IMR-90 (cell line): ENCODE measurements at regions not wholly inside any gene's neighbourhood (a gene's known extent, or its start where the extent isn't known, plus 50 kb on each side); places are given as distances from the start of the nearest gene placed in this dataset.

Experiments
- ATAC-seq: fragments of 200-7000 bp; cut with Tn5 transposase; 2 replicates; pipeline ENCODE4 v1.9.1; 2020; ENCODE audit warnings: low read depth, mild to moderate bottlenecking, moderate library complexity
- BruUV-seq: library from RNA; stranded (reverse); fragments of 400-500 nt; replicated peaks from 2 replicates; lab custom pipeline; 2021; lab: Mats Ljungman, UMichigan
- CTCF ChIA-PET: fragments of 300-600 bp; formaldehyde crosslinking; extraction: SDS; loops from one replicate; lab custom pipeline; 2021; ENCODE audit warnings: antibody characterized with exemption; lab: Yijun Ruan, JAX
- POLR2A ChIA-PET: fragments of 300-600 bp; sonication (Branson Sonifier 250); formaldehyde crosslinking; loops from one replicate; lab custom pipeline; 2022; ENCODE audit warnings: antibody characterized with exemption; ENCODE audit not compliant: unreplicated experiment; lab: Charles Lee
- DNase-seq: peaks from one replicate; pipeline ENCODE4 v3.0.0; 2013
- H2AFZ ChIP-seq: replicated peaks from 2 replicates; pipeline ENCODE3; 2013; ENCODE audit warnings: low read length, mild to moderate bottlenecking; ENCODE audit not compliant: poor library complexity
- H2AK5ac ChIP-seq: 2 replicates; pipeline ENCODE4 v1.6.1; 2013; ENCODE audit warnings: low read depth, low read length, inconsistent platforms
- H2AK9ac ChIP-seq: replicated peaks from 2 replicates; pipeline ENCODE3; 2013; ENCODE audit warnings: mild to moderate bottlenecking, low read depth, low read length, moderate library complexity; ENCODE audit not compliant: poor library complexity
- H2BK120ac ChIP-seq: 2 replicates; pipeline ENCODE4 v1.6.1; 2013; ENCODE audit warnings: low read depth, low read length, inconsistent platforms
- H2BK15ac ChIP-seq: 3 replicates; pipeline ENCODE4 v1.6.1; 2013; ENCODE audit warnings: low read depth, low read length, inconsistent platforms
- H2BK20ac ChIP-seq: 2 replicates; pipeline ENCODE4 v1.6.1; 2013; ENCODE audit warnings: low read depth, mild to moderate bottlenecking, inconsistent platforms, low read length, moderate library complexity
- H2BK5ac ChIP-seq: 2 replicates; pipeline ENCODE4 v1.6.1; 2013; ENCODE audit warnings: mild to moderate bottlenecking, low read depth, low read length, inconsistent platforms; ENCODE audit not compliant: poor library complexity, severe bottlenecking
- H3K14ac ChIP-seq: replicated peaks from 2 replicates; pipeline ENCODE4 v1.6.1; 2013; ENCODE audit warnings: low read depth, low read length, inconsistent platforms
- H3K18ac ChIP-seq: 2 replicates; pipeline ENCODE4 v1.6.1; 2013; ENCODE audit warnings: low read depth, low read length, control low read depth
- H3K23ac ChIP-seq: 2 replicates; pipeline ENCODE4 v1.6.1; 2013; ENCODE audit warnings: low read depth, low read length, inconsistent platforms
- H3K27ac ChIP-seq: 2 replicates; pipeline ENCODE4 v1.5.1; 2013; ENCODE audit warnings: mild to moderate bottlenecking, control low read depth, low read length; ENCODE audit not compliant: insufficient read depth
- H3K27me3 ChIP-seq: 2 replicates; pipeline ENCODE4 v1.6.1; 2013; ENCODE audit warnings: low read length; ENCODE audit not compliant: control insufficient read depth, insufficient read depth
- H3K36me3 ChIP-seq: 2 replicates; pipeline ENCODE4 v1.6.1; 2013; ENCODE audit warnings: low read length, mixed read lengths; ENCODE audit not compliant: control insufficient read depth, insufficient read depth
- H3K4ac ChIP-seq: 2 replicates; pipeline ENCODE4 v1.6.1; 2013; ENCODE audit warnings: low read depth, low read length, inconsistent platforms
- H3K4me1 ChIP-seq: 2 replicates; pipeline ENCODE4 v1.6.1; 2013; ENCODE audit warnings: low read length, mixed read lengths; ENCODE audit not compliant: control insufficient read depth, insufficient read depth
- H3K4me2 ChIP-seq: 2 replicates; pipeline ENCODE4 v1.6.1; 2013; ENCODE audit warnings: low read depth, mild to moderate bottlenecking, control low read depth, low read length, moderate library complexity
- H3K4me3 ChIP-seq: 2 replicates; pipeline ENCODE4 v1.5.1; 2013; ENCODE audit warnings: low read depth, mild to moderate bottlenecking, control low read depth, low read length, moderate library complexity; ENCODE audit not compliant: insufficient read depth
- H3K56ac ChIP-seq: 2 replicates; pipeline ENCODE4 v1.6.1; 2013; ENCODE audit warnings: low read length, inconsistent platforms; ENCODE audit not compliant: insufficient read depth; ENCODE audit errors: extremely low read depth
- H3K79me1 ChIP-seq, 2 experiments: 2 replicates each; pipeline ENCODE4 v1.6.1; 2013; ENCODE audit warnings: low read length in 2 of 2, inconsistent platforms in 1 of 2, low read depth in 1 of 2
- H3K9ac ChIP-seq: 2 replicates; pipeline ENCODE4 v1.6.1; 2013; ENCODE audit warnings: low read depth, low read length, control low read depth
- H3K9me1 ChIP-seq: 2 replicates; pipeline ENCODE4 v1.6.1; 2013; ENCODE audit warnings: low read length, inconsistent platforms; ENCODE audit not compliant: insufficient read depth
- H3K9me3 ChIP-seq: 2 replicates; pipeline ENCODE4 v1.6.1; 2013; ENCODE audit warnings: low read length; ENCODE audit not compliant: control insufficient read depth, insufficient read depth
- H4K20me1 ChIP-seq: 2 replicates; pipeline ENCODE4 v1.6.1; 2013; ENCODE audit warnings: low read length, inconsistent platforms; ENCODE audit not compliant: insufficient read depth
- H4K5ac ChIP-seq: 2 replicates; pipeline ENCODE4 v1.6.1; 2013; ENCODE audit warnings: mild to moderate bottlenecking, low read depth, low read length, control low read depth
- H4K8ac ChIP-seq, 2 experiments: 2 replicates each; pipeline ENCODE4 v1.6.1; 2013; ENCODE audit warnings: low read depth in 2 of 2, low read length in 2 of 2, control low read depth in 1 of 2, inconsistent platforms in 1 of 2
- H4K91ac ChIP-seq: 2 replicates; pipeline ENCODE4 v1.6.1; 2013; ENCODE audit warnings: low read depth, low read length, inconsistent platforms; ENCODE audit not compliant: insufficient read depth
- BHLHE40 ChIP-seq: fragments of 150-350 bp; IDR thresholded peaks from 2 replicates; pipeline ENCODE4 v1.6.1; 2016; ENCODE audit warnings: mild to moderate bottlenecking, low read depth, low read length
- CEBPB ChIP-seq: IDR thresholded peaks from 2 replicates; pipeline ENCODE4 v1.6.1; 2012; ENCODE audit warnings: low read depth, low read length, improper control_type of control experiment
- CHD1 ChIP-seq: IDR thresholded peaks from 2 replicates; pipeline ENCODE4 v1.6.1; 2012; ENCODE audit warnings: low read depth, low read length, improper control_type of control experiment
- FOS ChIP-seq: fragments of 150-350 bp; IDR thresholded peaks from 2 replicates; pipeline ENCODE4 v1.6.1; 2016; ENCODE audit warnings: low read depth, low read length
- MAFK ChIP-seq: IDR thresholded peaks from 2 replicates; pipeline ENCODE4 v1.6.1; 2012; ENCODE audit warnings: low read depth, low read length, improper control_type of control experiment
- MAZ ChIP-seq: IDR thresholded peaks from 2 replicates; pipeline ENCODE4 v1.6.1; 2012; ENCODE audit warnings: low read depth, mild to moderate bottlenecking, low read length, improper control_type of control experiment, moderate library complexity, borderline replicate concordance
- MXI1 ChIP-seq: IDR thresholded peaks from 2 replicates; pipeline ENCODE4 v1.6.1; 2012; ENCODE audit warnings: low read depth, mild to moderate bottlenecking, low read length, moderate library complexity, borderline replicate concordance
- NFE2L2 ChIP-seq: fragments of 150-350 bp; IDR thresholded peaks from 2 replicates; pipeline ENCODE4 v1.6.1; 2016; ENCODE audit warnings: low read depth, mild to moderate bottlenecking, low read length
- POLR2A ChIP-seq: IDR thresholded peaks from 2 replicates; pipeline ENCODE4 v1.6.1; 2012; ENCODE audit warnings: mild to moderate bottlenecking, low read depth, low read length
- RAD21 ChIP-seq: IDR thresholded peaks from 2 replicates; pipeline ENCODE4 v1.6.1; 2012; ENCODE audit warnings: low read length, improper control_type of control experiment
- RCOR1 ChIP-seq: IDR thresholded peaks from 2 replicates; pipeline ENCODE4 v1.6.1; 2012; ENCODE audit warnings: mild to moderate bottlenecking, low read length, improper control_type of control experiment; ENCODE audit not compliant: insufficient replicate concordance
- RFX5 ChIP-seq: IDR thresholded peaks from 2 replicates; pipeline ENCODE4 v1.8.0; 2012; ENCODE audit warnings: low read depth, mild to moderate bottlenecking, low read length, moderate library complexity
- SMC3 ChIP-seq: fragments of 150-350 bp; IDR thresholded peaks from 2 replicates; pipeline ENCODE4 v1.6.1; 2016; ENCODE audit warnings: low read depth, mild to moderate bottlenecking, antibody characterized with exemption, low read length, moderate library complexity
- WGBS, 2 experiments: methylation state at CpG; one replicate each; pipeline versions ENCODE4 v1.1.5 to v1.1.7; 2013; ENCODE audit warnings: missing lambda C conversion rate in 2 of 2; ENCODE audit not compliant: insufficient read length in 1 of 2; ENCODE audit errors: extremely low coverage in 2 of 2; 5-methylcytosine and 5-hydroxymethylcytosine counted together
- dilution Hi-C: fragments of 300-500 bp; cut with HindIII; formaldehyde crosslinking; loops from one replicate; pipeline ENCODE4 v1.14.3; 2018; ENCODE audit warnings: low sequenced_read_pairs; ENCODE audit not compliant: unreplicated experiment
- in situ Hi-C: fragments of 300-500 bp; cut with MboI; formaldehyde crosslinking; loops from 3 replicates; pipeline ENCODE4 v1.14.3; 2019; ENCODE audit warnings: low sequenced_read_pairs, inconsistent platforms, mixed read lengths
- intact Hi-C: fragments of 100-400 bp; cut with micrococcal nuclease; formaldehyde crosslinking; loops from 2 replicates; pipeline ENCODE4 v1.10.0; 2022
- TF ChIP-seq, protein P1 (sequence below): fragments of 150-350 bp; IDR thresholded peaks from 2 replicates; pipeline ENCODE4 v1.6.1; 2016; ENCODE audit warnings: low read depth, mild to moderate bottlenecking, low read length, moderate library complexity, borderline replicate concordance
- TF ChIP-seq, protein P2 (sequence below): conservative IDR thresholded peaks from 2 replicates; pipeline ENCODE4 v1.5.1; 2012; ENCODE audit warnings: mild to moderate bottlenecking, low read depth, low read length, improper control_type of control experiment
- TF ChIP-seq, protein P3 (sequence below): fragments of 150-350 bp; IDR thresholded peaks from 2 replicates; pipeline ENCODE4 v1.6.1; 2017; ENCODE audit warnings: mild to moderate bottlenecking, antibody characterized with exemption, low read length, low read depth

DNA sequence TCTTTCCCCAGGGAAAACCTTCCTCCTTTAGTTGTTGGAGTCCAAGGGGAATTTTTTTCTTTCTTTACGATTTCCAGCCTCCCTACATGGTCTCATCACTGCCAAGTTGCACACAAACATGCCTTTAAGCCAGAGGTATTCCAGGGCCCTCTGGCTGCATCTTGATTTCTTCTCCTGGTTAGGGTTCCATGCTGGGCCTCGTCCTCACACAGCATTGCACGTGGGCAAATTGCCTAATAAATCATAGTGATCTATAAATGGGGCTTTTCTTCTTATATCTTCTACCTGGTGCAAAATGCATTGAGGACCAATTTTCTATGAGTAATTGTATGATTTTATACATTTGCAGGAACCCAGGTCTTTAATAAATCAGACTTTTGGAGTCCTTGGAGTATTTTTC is 284.2 kb downstream of the C7orf25 start:
- ChIA-PET CTCF (no interaction called here), POLR2A (no interaction called here)
- DNase-seq (no peak), ATAC-seq (no peak)
- intact Hi-C loops: no loop called here
- no peak overlapping the region for H3K23ac ChIP-seq
- H2BK20ac ChIP-seq: no peak overlapping the region
- H4K8ac ChIP-seq: no peak overlapping the region
- H2BK15ac ChIP-seq: no peak overlapping the region
- H3K4ac ChIP-seq: no peak overlapping the region
- in situ Hi-C loops: no loop called here
- no peaks in the 10 kb centered on the region for H3K9me1 ChIP-seq
- no peak overlapping the region for H3K4me2 ChIP-seq
- H2AFZ ChIP-seq: no peak overlapping the region
- no peak overlapping the region for H2AK5ac ChIP-seq
- H4K91ac ChIP-seq: no peak overlapping the region
- no CpG with 5 or more reads among the region's 3 CpGs for WGBS, 2 experiments
- H2BK120ac ChIP-seq: no peak overlapping the region
- H3K79me1 ChIP-seq: no peaks in the 10 kb centered on the region
- TF ChIP-seq BHLHE40 (no peak), CHD1 (no peak), MAZ (no peak), FOS (no peak), MXI1 (no peak), NFE2L2 (no peak), RAD21 (no peak), RCOR1 (no peak), RFX5 (no peak), CEBPB (no peak), MAFK (no peak), SMC3 (no peak), POLR2A (no peak)
- TF ChIP-seq, protein P1, sequence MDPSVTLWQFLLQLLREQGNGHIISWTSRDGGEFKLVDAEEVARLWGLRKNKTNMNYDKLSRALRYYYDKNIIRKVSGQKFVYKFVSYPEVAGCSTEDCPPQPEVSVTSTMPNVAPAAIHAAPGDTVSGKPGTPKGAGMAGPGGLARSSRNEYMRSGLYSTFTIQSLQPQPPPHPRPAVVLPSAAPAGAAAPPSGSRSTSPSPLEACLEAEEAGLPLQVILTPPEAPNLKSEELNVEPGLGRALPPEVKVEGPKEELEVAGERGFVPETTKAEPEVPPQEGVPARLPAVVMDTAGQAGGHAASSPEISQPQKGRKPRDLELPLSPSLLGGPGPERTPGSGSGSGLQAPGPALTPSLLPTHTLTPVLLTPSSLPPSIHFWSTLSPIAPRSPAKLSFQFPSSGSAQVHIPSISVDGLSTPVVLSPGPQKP: no peak
- TF ChIP-seq, protein P2, sequence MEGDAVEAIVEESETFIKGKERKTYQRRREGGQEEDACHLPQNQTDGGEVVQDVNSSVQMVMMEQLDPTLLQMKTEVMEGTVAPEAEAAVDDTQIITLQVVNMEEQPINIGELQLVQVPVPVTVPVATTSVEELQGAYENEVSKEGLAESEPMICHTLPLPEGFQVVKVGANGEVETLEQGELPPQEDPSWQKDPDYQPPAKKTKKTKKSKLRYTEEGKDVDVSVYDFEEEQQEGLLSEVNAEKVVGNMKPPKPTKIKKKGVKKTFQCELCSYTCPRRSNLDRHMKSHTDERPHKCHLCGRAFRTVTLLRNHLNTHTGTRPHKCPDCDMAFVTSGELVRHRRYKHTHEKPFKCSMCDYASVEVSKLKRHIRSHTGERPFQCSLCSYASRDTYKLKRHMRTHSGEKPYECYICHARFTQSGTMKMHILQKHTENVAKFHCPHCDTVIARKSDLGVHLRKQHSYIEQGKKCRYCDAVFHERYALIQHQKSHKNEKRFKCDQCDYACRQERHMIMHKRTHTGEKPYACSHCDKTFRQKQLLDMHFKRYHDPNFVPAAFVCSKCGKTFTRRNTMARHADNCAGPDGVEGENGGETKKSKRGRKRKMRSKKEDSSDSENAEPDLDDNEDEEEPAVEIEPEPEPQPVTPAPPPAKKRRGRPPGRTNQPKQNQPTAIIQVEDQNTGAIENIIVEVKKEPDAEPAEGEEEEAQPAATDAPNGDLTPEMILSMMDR: no peak
- TF ChIP-seq, protein P3, sequence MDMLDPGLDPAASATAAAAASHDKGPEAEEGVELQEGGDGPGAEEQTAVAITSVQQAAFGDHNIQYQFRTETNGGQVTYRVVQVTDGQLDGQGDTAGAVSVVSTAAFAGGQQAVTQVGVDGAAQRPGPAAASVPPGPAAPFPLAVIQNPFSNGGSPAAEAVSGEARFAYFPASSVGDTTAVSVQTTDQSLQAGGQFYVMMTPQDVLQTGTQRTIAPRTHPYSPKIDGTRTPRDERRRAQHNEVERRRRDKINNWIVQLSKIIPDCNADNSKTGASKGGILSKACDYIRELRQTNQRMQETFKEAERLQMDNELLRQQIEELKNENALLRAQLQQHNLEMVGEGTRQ: no peak
- H3K27me3 ChIP-seq: no peaks in the 10 kb centered on the region
- no peak overlapping the region for H3K14ac ChIP-seq
- H2AK9ac ChIP-seq: no peak overlapping the region
- H3K4me3 ChIP-seq: no peak overlapping the region
- dilution Hi-C loops: no loop called here
- H3K36me3 ChIP-seq: no peaks in the 10 kb centered on the region
- BruUV-seq: no TSS peak
- no peak overlapping the region for H3K27ac ChIP-seq
- no peaks in the 10 kb centered on the region for H4K20me1 ChIP-seq
- H3K56ac ChIP-seq: no peak overlapping the region
- H4K5ac ChIP-seq: no peak overlapping the region
- no peak overlapping the region for H2BK5ac ChIP-seq
- H3K18ac ChIP-seq: no peak overlapping the region
- no peak overlapping the region for H3K9ac ChIP-seq
- no peaks in the 10 kb centered on the region for H3K9me3 ChIP-seq
- no peaks in the 10 kb centered on the region for H3K4me1 ChIP-seq
